ENCODE measurements at regions not wholly inside any gene's neighbourhood (a gene's known extent, or its start where the extent isn't known, plus 50 kb on each side); places are given as distances from the start of the nearest gene placed in this dataset.
A peak's percentile ranks its signal among the peaks of the same experiment; 100 is the strongest.

DNA sequence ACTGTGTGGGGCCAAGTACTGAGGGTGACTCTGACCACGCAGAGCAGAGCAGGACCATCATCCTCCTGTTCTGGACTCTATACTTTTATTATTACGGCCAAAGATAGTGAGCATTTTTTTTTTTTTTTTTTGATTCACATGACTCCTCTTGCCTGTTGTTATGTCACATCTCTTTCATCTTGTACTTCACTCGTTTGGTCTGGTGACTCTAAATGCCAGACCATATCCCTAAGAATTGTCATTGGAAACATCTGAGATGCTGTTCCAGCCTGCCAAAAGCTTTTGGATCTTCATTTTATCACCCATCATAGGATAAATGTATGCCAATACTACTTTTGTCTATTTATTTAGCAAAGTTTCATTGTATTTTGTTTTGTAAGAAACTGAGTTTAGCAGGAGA, 168.2 kb upstream of the RAI14 start:
- Histone ChIP-seq H3K9me3 (replicated peaks in 1 of 3) (no peaks in the 10 kb centered on the region), H3K27ac (peak overlapping the region in 1 of 5 donors; percentile 65), H3K27me3 (no peaks in the 10 kb centered on the region), H3K4me3 (no peak overlapping the region), H3K36me3 (replicated peaks in 1 of 2) (no peaks in the 10 kb centered on the region), H3K4me1 (replicated peaks in 1 of 2) (peaks cover 0 to 4% of the 10 kb centered on the region in 2 donors)
- intact Hi-C loops (cut with DNase I), result loop anchor here (10.0 kb wide), 1 partner anchor 407 kb away; no protein-coding TSS in a partner anchor
- TF ChIP-seq, protein P1, sequence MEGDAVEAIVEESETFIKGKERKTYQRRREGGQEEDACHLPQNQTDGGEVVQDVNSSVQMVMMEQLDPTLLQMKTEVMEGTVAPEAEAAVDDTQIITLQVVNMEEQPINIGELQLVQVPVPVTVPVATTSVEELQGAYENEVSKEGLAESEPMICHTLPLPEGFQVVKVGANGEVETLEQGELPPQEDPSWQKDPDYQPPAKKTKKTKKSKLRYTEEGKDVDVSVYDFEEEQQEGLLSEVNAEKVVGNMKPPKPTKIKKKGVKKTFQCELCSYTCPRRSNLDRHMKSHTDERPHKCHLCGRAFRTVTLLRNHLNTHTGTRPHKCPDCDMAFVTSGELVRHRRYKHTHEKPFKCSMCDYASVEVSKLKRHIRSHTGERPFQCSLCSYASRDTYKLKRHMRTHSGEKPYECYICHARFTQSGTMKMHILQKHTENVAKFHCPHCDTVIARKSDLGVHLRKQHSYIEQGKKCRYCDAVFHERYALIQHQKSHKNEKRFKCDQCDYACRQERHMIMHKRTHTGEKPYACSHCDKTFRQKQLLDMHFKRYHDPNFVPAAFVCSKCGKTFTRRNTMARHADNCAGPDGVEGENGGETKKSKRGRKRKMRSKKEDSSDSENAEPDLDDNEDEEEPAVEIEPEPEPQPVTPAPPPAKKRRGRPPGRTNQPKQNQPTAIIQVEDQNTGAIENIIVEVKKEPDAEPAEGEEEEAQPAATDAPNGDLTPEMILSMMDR (IDR thresholded peaks at IDR 0.05), result no peak
- DNase-seq, result no peak
- WGBS, 4 donors, result 55 to 71% (median 66%) methylated on average over 3 of the region's 3 CpGs

- intact Hi-C loops (cut with DNase I), result loop anchor here (10.0 kb wide), 1 partner anchor 406 kb away; no protein-coding TSS in a partner anchor
- Histone ChIP-seq H3K27ac (no peak overlapping the region), H3K27me3 (no peaks in the 10 kb centered on the region), H3K36me3 (replicated peaks in 1 of 2) (no peaks in the 10 kb centered on the region), H3K4me3 (no peak overlapping the region), H3K4me1 (replicated peaks in 1 of 2) (peaks cover 0 to 4% of the 10 kb centered on the region in 2 donors), H3K9me3 (replicated peaks in 1 of 3) (no peaks in the 10 kb centered on the region)
- TF ChIP-seq, protein P1 (IDR thresholded peaks at IDR 0.05), result no peak
- no peak for TF ChIP-seq POLR2A (IDR thresholded peaks at IDR 0.05)
- 46 to 69% (median 63%) methylated on average over 3 to 4 of the region's 4 CpGs for WGBS, 4 donors
- no peak for DNase-seq
Observed at GRCh38 chr5:34488984-34489383, 167.1 kb upstream of the RAI14 start.

DNA sequence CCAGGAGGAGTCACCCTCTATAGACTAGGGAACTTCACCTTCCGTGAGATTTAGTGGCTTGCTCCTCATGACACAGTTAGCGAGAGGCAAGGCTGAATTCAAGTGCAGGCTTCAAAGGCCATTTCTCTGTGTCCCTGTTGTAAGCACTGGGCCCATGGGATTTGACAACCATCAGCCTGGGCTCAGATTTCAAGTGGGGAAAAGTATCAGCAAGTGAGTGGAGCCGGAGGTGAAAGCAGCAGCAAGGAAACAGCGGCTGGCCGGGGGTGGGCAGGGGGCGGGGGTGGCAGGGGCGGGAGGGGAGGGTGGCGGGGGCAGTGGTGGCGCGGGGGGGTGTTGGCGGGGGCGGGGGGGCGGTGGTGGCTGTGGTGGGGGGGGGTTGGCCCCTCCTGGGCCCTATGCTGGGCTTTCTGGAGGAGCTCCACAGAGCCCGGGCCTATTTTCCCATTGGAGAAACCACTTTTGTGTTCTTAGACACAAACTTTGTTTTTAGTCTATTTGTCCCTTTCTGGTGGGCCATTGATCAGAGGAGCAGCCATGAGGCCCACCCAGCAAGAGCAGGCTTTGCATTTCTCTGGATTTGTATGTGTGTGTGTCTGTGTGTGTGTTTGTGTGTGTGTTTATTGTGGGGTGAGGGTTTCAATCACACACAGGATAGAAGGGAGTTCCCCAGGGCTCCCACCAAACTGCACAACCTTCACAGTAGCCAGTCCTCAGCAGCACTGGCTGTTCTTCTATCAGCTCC, 165.4 kb upstream of the RAI14 start:
- no peaks in the 10 kb centered on the region for H3K36me3 ChIP-seq (replicated peaks in 1 of 2)
- intact Hi-C loops (cut with DNase I), result no loop called here
- H3K4me1 ChIP-seq (replicated peaks in 1 of 2), result peaks cover 0 to 4% of the 10 kb centered on the region in 2 donors
- H3K27me3 ChIP-seq, result no peaks in the 10 kb centered on the region
- 33 to 47% (median 40%) methylated on average over 3 to 8 of the region's 14 CpGs for WGBS, 4 donors
- H3K9me3 ChIP-seq (replicated peaks in 1 of 3), result no peaks in the 10 kb centered on the region
- no peak overlapping the region for H3K27ac ChIP-seq
- no peak overlapping the region for H3K4me3 ChIP-seq
- DNase-seq, result no peak
- no peak for TF ChIP-seq POLR2A (IDR thresholded peaks at IDR 0.05)
- TF ChIP-seq, protein P1 (IDR thresholded peaks at IDR 0.05), result no peak

DNA sequence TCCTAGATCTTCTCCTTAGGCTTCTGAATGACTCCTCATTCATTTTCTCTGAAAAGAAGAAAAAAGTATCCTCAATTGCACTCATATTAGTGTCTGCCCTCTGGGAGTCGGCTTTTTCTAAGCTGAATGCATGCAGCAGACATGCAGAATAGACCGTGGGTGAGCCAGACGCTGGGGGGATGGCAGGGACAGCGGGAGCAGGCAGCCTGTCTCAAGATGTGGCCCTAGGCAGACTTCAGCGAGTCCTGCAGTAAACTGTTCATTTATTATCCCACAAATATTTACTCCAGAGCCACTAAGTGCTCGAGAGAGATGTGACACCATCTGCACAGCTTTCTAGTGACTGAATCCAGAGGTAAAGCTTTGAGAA, 164.9 kb upstream of the RAI14 start:
- H3K27me3 ChIP-seq, result no peaks in the 10 kb centered on the region
- H3K4me3 ChIP-seq, result no peak overlapping the region
- no peaks in the 10 kb centered on the region for H3K36me3 ChIP-seq (replicated peaks in 1 of 2)
- DNase-seq, result no peak
- no peaks in the 10 kb centered on the region for H3K9me3 ChIP-seq (replicated peaks in 1 of 3)
- intact Hi-C loops (cut with DNase I), result no loop called here
- WGBS, 4 donors, result 82 to 90% (median 85%) methylated on average over 6 of the region's 6 CpGs
- H3K27ac ChIP-seq, result no peak overlapping the region
- peaks cover 0 to 4% of the 10 kb centered on the region in 2 donors for H3K4me1 ChIP-seq (replicated peaks in 1 of 2)
- no peak for TF ChIP-seq POLR2A (IDR thresholded peaks at IDR 0.05)
- TF ChIP-seq, protein P1 (IDR thresholded peaks at IDR 0.05), result no peak

Measured in adrenal gland (tissue), 9 donors.